Left forelimb (tissue), 1 donor: ENCODE measurements at regions not wholly inside any gene's neighbourhood (a gene's known extent, or its start where the extent isn't known, plus 50 kb on each side); places are given as distances from the start of the nearest gene placed in this dataset.
"Not testable (repeated sequence)": the region's sequence is repeated elsewhere in the genome, so short reads cannot be mapped to it uniquely, and the experiment has no call there.

Source experiments
- DNase-seq: peaks from one replicate; pipeline ENCODE4 v3.0.0-alpha.2; 2018; ENCODE audit warnings: low spot score

DNA sequence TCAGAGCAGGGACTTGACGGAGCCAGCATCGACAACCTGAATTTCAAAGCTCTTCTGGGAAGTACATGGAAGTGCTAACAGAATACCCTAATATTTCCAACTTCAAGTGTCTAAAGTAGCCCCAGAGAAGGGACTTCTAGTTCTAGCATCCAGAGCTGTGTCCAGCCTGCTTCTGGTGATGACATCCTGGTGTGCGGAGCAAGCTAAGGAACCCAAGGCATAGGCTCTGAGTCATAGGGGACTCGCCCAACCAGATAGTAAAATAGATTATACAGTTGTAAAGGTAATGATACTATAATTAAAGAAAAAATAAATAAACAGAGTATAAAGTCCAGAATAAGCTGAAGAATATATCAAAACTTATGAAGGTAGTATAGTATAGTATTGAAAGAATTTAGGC lies 108.1 kb upstream of the SERPINE2 start:
- DNase-seq = no peak

DNA sequence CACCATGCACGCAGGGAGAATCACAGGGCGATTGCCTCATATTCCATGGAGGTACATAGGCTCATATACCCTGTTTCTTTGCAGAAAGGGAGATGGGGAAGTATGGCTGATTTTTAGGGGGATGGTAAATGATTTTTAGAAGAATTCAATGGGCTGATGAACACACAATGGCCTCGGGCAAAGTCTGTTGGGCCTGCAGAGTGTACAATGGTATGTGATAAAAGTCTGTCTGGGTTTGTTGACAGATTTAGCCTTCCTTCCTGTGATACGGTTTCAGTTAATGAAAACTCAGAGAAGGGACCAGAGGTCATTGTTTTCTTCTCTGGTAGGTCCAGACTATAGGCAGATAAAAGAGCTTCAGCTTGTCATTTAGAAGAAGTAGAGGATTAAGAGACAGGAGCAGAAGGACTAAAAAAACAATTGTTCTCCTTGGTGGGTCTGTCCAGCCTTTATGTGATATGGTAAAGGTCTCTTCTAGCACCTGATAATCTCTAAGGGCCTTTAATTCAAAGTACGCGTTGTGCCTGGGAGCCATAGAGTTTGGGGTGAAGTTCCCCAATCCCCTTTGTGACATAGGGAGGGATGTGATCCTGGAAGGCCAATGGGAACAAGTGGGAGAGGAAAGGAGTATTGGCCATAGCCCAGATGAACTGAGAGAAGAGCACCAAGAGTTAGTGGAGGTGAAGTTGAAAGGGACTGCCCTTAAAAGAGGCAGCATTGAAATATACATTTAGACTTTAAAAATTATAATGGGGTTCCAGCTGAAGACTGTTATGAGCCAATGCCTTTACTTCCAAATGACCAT lies 107.5 kb upstream of the SERPINE2 start:
- no peak for DNase-seq

DNA sequence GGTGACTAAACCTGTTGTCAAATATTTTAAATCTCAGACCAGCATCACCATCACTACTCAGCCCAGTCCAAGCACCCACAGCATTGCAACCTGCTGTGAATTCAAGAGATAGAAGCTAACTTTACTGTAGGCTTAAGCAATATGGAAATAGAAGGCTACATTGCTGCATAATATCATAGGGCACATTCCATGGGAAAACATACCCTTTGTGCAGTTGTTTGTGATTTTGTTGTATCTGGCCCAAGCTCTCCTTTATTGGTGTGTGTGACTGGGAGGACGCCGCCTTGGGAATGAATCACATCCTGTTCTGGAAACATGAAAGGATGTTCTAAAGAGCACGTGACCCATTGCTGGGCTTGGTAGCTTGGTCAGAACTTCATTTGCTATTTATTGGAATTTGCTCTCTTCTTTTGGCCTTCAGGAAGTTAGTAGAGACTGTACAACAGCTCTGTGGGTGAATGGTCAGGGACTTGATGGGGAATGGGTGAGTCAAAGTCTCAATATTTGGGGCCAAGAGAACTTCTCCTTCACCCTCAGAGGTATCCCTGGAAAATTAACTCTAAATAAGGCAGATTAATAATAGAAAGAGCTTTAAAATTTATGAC lies 106.8 kb upstream of the SERPINE2 start:
- DNase-seq = no peak

DNA sequence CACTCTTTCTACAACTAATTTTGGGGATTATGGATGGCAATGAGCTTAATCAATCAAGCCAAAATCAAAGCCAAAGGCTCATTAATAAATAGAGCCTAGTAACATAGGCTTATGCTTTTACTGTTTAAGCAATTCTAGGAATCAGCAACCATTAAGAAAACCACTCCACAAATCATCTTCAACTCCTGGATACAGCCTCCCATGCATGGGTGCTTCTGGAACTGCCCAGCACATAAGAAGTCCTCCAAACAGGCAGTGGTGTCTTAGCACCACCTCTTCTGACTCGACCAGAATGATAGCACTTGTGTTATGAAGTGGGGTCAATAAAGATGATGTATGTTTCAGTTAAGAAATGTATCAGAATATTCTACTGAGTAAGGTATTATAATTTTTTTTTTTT lies 104.4 kb upstream of the SERPINE2 start:
- no peak for DNase-seq

DNA sequence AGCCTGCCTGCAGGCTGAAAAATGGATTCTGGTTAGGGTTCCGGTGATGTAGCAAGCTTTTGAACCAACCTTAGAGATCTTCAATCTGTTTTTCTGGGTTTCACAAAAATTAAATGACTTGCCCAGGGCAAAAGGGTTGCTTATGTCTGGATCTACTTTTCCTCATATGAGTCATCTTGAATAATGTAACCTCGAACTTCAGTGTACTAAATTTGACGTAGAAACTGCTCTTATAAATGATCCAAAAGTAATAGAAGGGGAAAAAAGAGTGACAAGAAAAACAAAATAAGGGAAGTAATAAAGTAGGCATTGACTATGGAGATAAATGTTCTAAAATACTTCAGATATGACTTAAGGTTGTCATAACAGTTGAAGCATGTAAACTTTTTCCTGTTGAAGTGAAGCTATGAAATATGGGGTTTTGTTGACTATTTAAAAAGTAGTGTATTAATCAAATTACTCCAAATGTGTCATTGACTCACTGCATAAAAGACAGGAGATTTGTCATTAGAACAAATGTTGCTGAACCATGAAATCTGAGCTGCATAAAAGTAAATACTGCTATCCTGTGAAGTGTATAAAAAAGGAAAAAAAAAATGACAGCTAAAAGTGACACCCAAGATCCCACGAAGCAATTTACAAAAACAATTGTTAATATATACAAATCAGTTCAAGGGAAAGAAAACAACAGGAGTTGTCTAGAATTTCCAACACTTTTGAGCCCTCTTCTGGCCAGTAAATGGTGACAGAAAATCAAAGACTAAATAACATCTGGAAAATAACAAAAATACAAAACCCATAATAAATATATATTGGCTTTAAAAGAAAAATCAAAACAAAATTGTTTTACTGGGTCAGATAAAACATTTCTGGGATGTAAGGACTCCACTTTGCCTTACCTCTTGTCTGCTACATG lies 103.6 kb upstream of the SERPINE2 start:
- no peak for DNase-seq

DNA sequence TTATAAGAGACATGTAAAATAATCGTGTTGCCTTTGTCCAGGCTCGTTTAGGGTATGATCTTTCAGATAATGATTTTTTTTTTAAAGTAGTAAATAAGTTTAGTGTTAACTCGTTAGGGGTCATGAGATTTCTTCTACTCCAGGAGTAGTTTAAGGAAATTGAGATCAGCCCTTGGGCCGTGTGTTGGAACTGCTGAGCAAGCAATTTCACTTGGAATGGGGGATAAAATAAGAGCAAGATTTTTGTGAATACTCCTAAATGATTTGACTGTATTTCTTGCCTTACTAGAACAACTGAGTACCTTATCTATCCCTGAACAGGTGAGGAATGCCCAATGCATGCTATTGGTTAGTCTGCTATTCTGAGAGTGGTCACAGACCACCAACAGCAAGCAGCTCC lies 102.2 kb upstream of the SERPINE2 start:
- DNase-seq = no peak

DNA sequence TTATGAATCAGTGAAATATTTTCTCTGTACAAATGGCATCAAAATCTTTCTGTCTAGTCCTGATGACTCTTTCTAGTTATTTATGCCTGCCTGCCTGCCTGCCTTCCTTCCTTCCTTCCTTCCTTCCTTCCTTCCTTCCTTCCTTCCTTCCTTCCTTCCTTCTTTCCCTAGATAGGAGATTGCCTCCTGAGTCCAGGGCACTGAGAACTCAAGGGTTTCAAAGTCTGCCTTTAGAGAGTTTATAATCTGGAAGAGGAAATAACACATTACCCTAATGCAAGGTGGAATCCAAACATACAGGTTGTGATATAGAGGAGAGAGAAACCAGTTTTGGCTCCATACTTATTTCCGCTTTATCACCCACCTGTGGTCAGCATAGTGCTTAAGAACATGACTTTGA lies 98.1 kb upstream of the SERPINE2 start:
- no peak for DNase-seq

DNA sequence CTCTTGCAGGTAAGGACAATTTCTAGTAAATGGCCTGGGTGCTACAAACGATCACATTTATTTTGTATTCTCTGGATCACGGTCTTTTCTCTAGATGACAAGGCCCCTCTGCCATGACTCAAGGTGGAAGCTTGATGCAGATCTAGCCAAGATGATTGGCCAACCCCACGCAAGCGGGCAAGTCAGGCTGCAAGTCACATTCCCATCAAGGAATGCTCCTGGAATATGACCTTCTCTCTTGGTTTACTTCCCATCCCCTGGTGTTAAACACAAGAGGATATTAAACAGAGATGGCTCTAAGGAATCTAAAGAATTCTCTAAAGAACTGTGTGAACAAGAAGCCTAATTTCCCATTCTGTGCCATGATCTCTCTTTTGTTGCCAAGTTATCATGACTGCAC lies 97.3 kb upstream of the SERPINE2 start:
- DNase-seq = no peak

DNA sequence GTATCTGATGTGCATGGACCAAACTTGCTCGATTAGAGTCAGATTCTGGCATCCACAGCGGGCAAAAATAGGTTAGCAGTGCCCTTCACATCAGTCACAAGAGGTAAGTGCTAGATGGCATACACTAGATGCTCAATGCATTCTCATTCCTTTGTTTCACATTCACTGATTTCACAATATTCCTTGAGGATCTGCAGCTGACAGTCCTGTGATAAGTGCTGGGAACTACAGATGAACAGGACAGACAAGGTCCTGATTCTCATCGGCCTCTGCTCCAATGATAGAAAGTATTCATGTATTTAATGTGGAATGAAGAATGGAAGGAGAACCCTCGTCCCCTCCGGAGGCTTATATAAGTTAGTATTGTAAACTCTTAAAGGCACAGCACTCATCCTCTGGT lies 96.8 kb upstream of the SERPINE2 start:
- no peak for DNase-seq

DNA sequence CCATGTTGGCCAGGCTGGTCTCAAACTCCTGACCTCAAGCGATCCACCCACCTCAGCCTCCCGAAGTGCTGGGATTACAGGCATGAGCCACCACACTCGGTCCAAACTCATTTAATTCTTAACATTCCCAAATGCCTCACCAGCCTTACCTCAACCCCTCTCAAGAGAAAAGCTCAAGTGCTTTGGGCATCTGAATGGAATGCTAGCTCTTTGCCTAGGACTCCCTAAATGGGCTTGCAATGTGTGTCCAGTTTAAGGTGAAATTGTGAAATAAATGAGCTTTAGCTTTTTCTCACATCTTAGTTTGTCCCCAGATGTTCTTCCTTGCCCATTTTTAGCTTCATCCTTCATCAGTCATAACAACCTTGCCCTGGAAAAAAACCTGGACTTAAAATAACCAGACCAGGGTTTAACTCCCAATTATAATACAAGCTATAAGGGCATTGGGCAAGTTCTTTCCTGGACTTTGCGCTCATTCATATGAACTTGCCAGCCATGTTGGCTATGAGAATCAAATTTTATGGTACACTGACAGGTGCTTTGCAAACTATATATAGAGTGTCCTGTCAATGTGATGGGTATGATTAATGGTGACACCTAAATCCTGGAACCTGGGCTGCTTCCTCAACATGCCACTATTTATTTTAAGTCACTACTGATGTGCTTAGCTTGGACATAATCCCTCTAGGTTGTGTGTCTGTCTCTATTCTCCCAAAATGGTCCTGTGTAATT lies 95.1 kb upstream of the SERPINE2 start:
- no peak for DNase-seq

DNA sequence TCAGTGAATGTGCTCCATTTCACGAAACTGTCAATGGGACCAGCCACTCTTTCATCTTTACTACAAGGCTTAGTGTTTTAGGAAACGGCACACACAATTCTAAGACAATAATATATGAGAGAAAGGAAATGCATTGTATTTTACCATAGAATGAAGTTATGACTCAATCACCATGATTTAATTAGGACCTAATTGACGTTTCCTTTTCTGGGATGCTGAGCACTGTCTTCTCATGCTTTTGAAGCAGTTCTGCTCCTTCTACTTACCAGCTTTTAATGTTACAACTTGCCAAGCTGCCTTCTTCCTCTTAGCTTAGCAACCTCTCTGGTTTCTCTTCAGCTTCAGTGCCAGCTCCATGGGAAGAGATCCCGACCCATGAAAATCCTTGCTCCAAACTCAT lies 94.3 kb upstream of the SERPINE2 start:
- no peak for DNase-seq

DNA sequence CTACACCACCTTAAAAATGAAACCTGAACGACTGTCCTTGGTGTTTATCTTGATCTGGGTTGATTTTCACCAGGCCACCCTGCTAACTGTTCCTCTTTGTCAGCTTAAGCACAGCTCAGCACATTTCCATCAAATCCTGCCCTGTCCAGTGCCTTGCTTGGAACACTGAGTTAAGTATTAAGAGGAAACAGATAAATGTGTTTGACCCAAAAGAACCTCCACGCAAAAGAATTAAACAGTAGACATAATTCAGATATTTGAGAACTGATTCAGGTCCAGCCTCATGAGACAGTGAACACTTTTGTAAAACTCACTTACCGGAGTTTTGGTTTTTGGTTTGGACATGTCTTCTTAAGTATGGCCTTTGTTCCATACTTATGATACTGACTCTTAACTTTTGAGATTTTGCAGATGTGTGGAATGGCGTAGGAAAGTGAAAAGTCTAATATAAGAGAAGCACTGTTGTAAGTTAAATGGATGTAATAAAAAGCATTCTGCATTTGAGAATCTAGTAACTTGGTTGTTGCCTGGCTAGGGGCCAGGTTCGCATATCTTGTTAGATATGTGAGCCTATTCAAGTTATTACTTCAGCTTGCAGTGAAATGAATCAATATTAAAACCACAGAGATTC lies 88.9 kb upstream of the SERPINE2 start:
- no peak for DNase-seq

DNA sequence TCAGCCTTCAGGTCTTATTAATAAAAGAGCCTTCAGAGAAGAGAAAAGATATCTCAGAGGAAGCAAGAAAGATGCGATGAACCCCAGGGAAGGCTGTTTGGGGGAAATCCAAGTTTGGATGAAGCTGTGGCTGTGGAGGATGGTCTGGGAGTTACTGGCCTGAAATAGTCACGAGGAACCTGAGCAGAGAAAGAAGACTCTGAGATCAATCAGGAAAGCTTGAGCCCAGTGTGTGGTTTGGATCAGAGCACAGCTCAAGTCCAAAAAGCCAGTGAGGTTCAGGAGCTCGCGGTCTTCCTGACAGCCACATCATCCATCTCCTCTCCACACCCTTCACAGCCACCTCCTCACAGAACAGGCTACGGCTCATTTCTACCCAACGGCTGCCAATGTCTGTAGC lies 87.4 kb upstream of the SERPINE2 start:
- no peak for DNase-seq

DNA sequence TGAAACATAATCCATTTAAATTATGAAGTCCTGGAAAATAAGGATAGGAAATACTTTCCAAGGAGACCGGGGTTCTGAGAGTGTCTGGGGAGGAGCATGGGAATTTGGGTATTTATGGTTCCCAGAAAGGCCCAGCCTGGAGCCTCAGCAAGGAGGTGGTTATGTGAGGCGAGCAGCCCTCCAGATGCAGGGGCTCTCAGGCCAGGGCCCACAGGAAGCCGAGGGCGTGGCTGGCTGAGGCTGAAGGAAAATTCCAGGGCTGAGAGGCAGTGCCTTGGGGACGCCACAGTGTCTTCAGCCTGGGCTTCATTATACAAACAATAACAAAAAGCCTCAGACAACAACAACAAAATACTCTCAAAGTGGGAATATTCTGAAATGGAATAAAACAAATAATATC lies 86.9 kb upstream of the SERPINE2 start:
- peak; percentile 69 for DNase-seq

DNA sequence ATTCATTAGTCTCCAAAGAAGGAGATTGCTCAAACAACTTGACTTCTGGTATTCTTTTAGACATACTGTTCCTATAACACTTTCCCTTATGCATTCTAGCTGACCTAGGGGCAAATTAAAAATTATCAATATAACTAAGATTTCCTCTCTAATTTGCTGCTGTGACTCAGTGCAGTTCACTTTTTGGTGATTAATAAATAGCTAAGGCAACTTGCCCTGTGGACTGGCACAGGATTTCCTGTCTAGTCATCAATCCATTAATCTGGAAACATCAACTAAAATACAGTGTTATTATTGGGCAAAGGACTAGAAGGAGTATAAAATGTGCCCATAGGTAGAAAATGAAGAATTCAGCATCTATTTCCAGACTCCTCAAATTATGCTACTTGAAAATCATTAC lies 83.5 kb upstream of the SERPINE2 start:
- no peak for DNase-seq

DNA sequence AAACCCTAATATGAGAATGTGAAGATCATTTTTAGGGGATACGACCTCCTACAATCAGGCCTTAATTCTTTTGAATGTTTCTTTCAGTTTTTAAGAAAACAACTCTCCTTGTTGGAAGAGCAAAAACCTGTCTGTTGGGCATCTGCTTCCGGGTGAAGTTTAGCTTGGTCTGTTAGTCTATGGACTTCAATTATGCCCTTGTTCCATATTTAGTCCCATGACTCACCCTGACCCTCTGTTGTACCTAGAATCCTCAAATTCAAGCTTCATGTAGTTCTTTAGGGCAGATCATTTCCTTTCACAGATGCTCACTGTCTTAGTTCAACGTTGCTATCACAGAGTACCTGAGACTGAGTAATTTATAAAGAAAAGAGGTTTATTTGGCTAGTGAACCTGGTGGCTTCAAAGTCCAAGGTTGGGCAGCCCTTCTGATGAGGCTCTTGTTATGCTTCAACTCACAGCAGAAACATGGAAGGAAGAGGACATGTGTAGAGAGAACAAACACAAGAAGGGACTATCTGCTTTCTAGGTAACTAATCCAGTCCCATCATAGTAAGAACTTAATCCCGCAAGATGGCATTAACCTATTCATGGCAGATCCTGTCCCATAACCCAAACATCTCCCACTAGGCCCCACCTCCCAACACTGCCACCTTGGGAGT lies 82.5 kb upstream of the SERPINE2 start:
- DNase-seq = no peak

DNA sequence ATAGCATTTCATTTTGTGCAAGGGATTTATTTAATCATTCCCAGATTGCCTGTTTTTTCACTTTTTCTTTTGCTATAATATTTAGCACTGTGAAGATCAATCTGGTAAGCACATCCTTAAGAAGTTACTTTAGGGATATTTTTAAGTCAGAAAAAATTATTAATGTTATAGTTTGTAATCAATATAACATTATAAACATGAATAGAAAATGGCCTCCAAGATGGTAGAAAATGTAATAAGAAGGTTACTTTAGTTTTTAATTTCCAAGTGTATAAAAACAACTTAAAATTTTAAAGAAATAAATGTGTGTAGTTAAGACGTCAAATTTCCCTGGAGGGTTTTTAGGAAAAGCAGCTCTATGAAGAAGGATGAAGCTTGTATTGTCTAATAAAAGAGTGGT lies 81.9 kb upstream of the SERPINE2 start:
- DNase-seq = no peak

DNA sequence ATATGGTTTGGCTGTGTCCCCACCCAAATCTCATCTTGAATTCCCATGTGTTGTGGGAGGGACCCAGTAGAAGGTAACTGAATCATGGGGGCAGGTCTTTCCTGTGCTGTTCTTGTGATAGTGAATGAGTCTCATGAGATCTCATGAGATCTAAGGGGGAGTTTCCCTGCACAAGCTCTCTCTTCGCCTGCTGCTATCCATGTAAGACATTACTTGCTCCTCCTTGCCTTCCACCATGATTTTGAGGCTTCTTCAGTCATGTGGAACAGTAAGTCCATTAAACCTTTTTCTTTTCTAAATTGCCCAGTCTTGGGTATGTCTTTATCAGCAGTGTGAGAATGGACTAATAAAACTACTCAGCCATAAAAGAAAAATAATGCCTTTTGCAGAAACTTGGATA lies 80.8 kb upstream of the SERPINE2 start:
- not testable (repeated sequence) for DNase-seq

DNA sequence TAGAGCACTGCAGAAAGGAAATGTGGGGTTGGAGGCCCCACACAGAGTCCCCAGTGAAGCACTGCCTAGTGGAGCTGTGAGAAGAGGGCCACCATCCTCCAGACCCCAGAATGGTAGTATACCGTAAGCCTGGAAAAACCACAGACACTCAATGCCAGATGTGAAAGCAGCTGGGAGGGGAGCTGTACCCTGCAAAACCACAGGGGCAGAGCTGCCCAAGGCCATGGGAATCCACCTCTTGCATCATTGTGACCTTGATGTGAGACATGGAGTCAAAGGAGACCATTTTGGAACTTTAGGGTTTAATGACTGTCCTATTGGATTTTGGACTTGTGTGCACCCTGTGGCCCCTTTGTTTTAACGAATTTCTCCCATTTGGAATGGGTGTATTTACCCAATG lies 75.3 kb upstream of the SERPINE2 start:
- no peak for DNase-seq

DNA sequence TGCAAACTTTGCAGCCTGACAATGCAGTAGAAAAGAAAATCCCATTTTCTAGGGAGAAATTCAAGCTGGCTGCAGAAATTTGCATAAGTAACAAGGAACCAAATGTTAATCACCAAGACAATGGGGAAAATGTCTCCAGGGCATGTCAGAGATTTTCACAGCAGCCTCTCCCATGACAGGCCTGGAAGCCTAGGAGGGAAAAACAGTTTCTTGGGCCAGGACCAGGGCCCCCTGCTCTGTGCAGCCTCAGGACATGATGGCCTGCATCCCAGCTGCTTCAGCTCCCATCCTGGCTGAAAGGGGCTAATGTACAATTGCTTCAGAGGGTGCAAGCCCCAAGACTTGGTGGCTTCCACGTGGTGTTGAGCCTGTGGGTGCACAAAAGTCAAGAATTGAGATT lies 74.8 kb upstream of the SERPINE2 start:
- not testable (repeated sequence) for DNase-seq

DNA sequence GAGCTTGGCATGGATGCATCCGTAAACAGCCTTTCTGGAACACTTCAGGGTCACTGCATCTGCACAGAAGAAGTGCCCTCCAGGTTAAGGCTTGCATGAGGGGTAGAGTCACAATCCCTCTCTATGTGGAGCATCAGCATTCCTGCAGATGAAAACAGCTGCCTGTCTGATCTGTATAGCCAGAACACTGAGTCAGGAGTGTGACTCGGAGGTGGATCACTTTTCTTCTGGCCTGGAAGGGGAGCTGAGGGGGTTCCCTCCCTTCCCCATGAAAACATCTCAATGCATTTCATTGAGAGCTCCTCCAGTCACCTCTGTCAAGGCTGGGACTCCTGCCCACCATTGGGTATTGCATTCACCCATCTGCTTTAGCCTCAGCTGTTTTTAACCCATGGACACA lies 72.5 kb upstream of the SERPINE2 start:
- no peak for DNase-seq
